ENCODE measurements at regions not wholly inside any gene's neighbourhood (a gene's known extent, or its start where the extent isn't known, plus 50 kb on each side); places are given as distances from the start of the nearest gene placed in this dataset.

GRCh38 chr13:68696907-68697306 is 1410.7 kb upstream of the ATXN8OS start:
- Histone ChIP-seq H3K4me3 (no peak overlapping the region), H3K27me3 (no peaks in the 10 kb centered on the region), H3K4me1 (no peaks in the 10 kb centered on the region), H3K27ac (no peak overlapping the region), H3K9me3 (peaks cover 0 to 17% (median 0%) of the 10 kb centered on the region in 11 donors), H3K36me3 (no peaks in the 10 kb centered on the region)
- no peak for TF ChIP-seq CTCF (IDR thresholded peaks at IDR 0.05)
- ATAC-seq (no peak), DNase-seq (no peak)
- WGBS, 2 donors, result 87 to 92% methylated on average over 2 of the region's 2 CpGs
- intact Hi-C loops (cut with DNase I), result no loop called here

- no peak for DNase-seq
- Histone ChIP-seq H3K27ac (no peak overlapping the region), H3K4me1 (no peaks in the 10 kb centered on the region), H3K9me3 (no peaks in the 10 kb centered on the region), H3K4me3 (no peak overlapping the region), H3K36me3 (no peaks in the 10 kb centered on the region), H3K27me3 (no peaks in the 10 kb centered on the region)
- intact Hi-C loops (cut with DNase I), result no loop called here
- no peak for ATAC-seq
- TF ChIP-seq CTCF (IDR thresholded peaks at IDR 0.05), result no peak
- 90 to 93% methylated on average over 1 of the region's 1 CpG for WGBS, 2 donors
Measured at GRCh38 chr13:68692049-68692448, 1415.6 kb upstream of the ATXN8OS start.

GRCh38 chr13:68690567-68690966 is 1417.1 kb upstream of the ATXN8OS start:
- no peak for DNase-seq
- Histone ChIP-seq H3K9me3 (no peaks in the 10 kb centered on the region), H3K4me3 (no peak overlapping the region), H3K27me3 (no peaks in the 10 kb centered on the region), H3K27ac (no peak overlapping the region), H3K36me3 (no peaks in the 10 kb centered on the region), H3K4me1 (no peaks in the 10 kb centered on the region)
- intact Hi-C loops (cut with DNase I), result no loop called here
- no peak for TF ChIP-seq CTCF (IDR thresholded peaks at IDR 0.05)
- ATAC-seq, result no peak
- WGBS, 2 donors, result 48 to 63% methylated on average over 2 of the region's 2 CpGs

GRCh38 chr13:68676513-68677115 is 1431.0 kb upstream of the ATXN8OS start:
- TF ChIP-seq CTCF (IDR thresholded peaks at IDR 0.05), result no peak

More at GRCh38 chr13:68676513-68677115, 1431.0 kb upstream of the ATXN8OS start:
- Histone ChIP-seq H3K27me3 (no peaks in the 10 kb centered on the region), H3K4me1 (no peaks in the 10 kb centered on the region), H3K36me3 (no peaks in the 10 kb centered on the region), H3K27ac (no peak overlapping the region), H3K9me3 (no peaks in the 10 kb centered on the region), H3K4me3 (no peak overlapping the region)
- DNase-seq (no peak), ATAC-seq (no peak)
- intact Hi-C loops (cut with DNase I), result no loop called here
- 83 to 86% methylated on average over 2 of the region's 2 CpGs for WGBS, 2 donors

All from heart right ventricle (tissue), 16 donors.